Panc1 (cell line): ENCODE measurements at regions not wholly inside any gene's neighbourhood (a gene's known extent, or its start where the extent isn't known, plus 50 kb on each side); places are given as distances from the start of the nearest gene placed in this dataset.

Source experiments
- ATAC-seq: fragments of 200-7000 bp; cut with Tn5 transposase; 2 replicates; pipeline ENCODE4 v1.9.1; 2020; ENCODE audit warnings: mild to moderate bottlenecking, moderate library complexity
- BruUV-seq: library from RNA; stranded (reverse); fragments of 400-500 nt; replicated peaks from 2 replicates; lab custom pipeline; 2021; lab: Mats Ljungman, UMichigan
- CTCF ChIA-PET: fragments of 300-600 bp; sonication (Branson Sonifier 250); formaldehyde crosslinking; loops from one replicate; lab custom pipeline; 2022; ENCODE audit warnings: antibody characterized with exemption; lab: Charles Lee
- POLR2A ChIA-PET: fragments of 300-600 bp; sonication (Branson Sonifier 250); formaldehyde crosslinking; loops from one replicate; lab custom pipeline; 2022; ENCODE audit warnings: antibody characterized with exemption; lab: Charles Lee
- DNase-seq: peaks from one replicate; pipeline ENCODE4 v3.0.0-alpha.2; 2010; ENCODE audit warnings: low read depth, low spot score
- H3K27ac ChIP-seq: 2 replicates; pipeline ENCODE4 v1.5.1; 2011; ENCODE audit warnings: mild to moderate bottlenecking, low read length, inconsistent platforms
- H3K27me3 ChIP-seq: fragments of 200-500 bp; sonication (Bioruptor generic); 2 replicates; pipeline ENCODE4 v1.6.0; 2014; ENCODE audit warnings: low read length, inconsistent platforms; ENCODE audit not compliant: control insufficient read depth, insufficient read depth
- H3K36me3 ChIP-seq: fragments of 200-500 bp; sonication (Bioruptor generic); 2 replicates; pipeline ENCODE4 v1.5.1; 2014; ENCODE audit warnings: inconsistent platforms, mild to moderate bottlenecking, low read length, moderate library complexity; ENCODE audit not compliant: control insufficient read depth, insufficient read depth
- H3K4me1 ChIP-seq: 2 replicates; pipeline ENCODE4 v1.5.1; 2011; ENCODE audit warnings: inconsistent platforms, mild to moderate bottlenecking, low read length, moderate library complexity; ENCODE audit not compliant: control insufficient read depth, insufficient read depth
- H3K4me3 ChIP-seq, 2 experiments: 2 replicates each; pipeline ENCODE4 v1.5.1; 2011 to 2012; ENCODE audit warnings: low read depth in 2 of 2, low read length in 2 of 2, mild to moderate bottlenecking in 2 of 2, inconsistent platforms in 1 of 2, moderate library complexity in 1 of 2
- H3K9me3 ChIP-seq: fragments of 200-500 bp; sonication (Bioruptor generic); 2 replicates; pipeline ENCODE4 v1.5.1; 2014; ENCODE audit warnings: low read depth, mild to moderate bottlenecking, inconsistent platforms, low read length, moderate library complexity; ENCODE audit not compliant: control insufficient read depth, insufficient read depth
- POLR2AphosphoS5 ChIP-seq: IDR thresholded peaks from 2 replicates; pipeline ENCODE4 v1.6.1; 2012; ENCODE audit warnings: mild to moderate bottlenecking, low read depth, low read length, moderate library complexity
- REST ChIP-seq, 2 experiments: IDR thresholded peaks; 2 replicates each; pipeline ENCODE4 v1.6.1; 2011 to 2012; ENCODE audit warnings: low read depth in 2 of 2, control low read depth in 1 of 2, low read length in 1 of 2, mild to moderate bottlenecking in 1 of 2, moderate library complexity in 1 of 2; ENCODE audit not compliant: insufficient read depth in 1 of 2
- SIN3A ChIP-seq: IDR thresholded peaks from 2 replicates; pipeline ENCODE4 v1.6.1; 2012; ENCODE audit warnings: low read depth, mild to moderate bottlenecking, low read length, moderate library complexity, borderline replicate concordance; ENCODE audit not compliant: insufficient read depth
- TCF7L2 ChIP-seq: IDR thresholded peaks from 2 replicates; pipeline ENCODE4 v1.6.1; 2011; ENCODE audit warnings: mild to moderate bottlenecking, low read depth, low read length, inconsistent platforms
- in situ Hi-C: cut with HindIII; loops from 2 replicates; pipeline ENCODE4 v1.10.0; 2016; ENCODE audit warnings: low sequenced_read_pairs, low pct_unique_long_range_greater_than_20kb
- intact Hi-C: fragments of 100-400 bp; cut with micrococcal nuclease; formaldehyde crosslinking; loops from one replicate; pipeline ENCODE4 v1.10.0; 2022; ENCODE audit not compliant: unreplicated experiment
- TF ChIP-seq, protein P1 (sequence below): fragments of 450-650 bp; IDR thresholded peaks from 2 replicates; pipeline ENCODE4 v1.5.1; 2017; ENCODE audit warnings: mild to moderate bottlenecking

DNA sequence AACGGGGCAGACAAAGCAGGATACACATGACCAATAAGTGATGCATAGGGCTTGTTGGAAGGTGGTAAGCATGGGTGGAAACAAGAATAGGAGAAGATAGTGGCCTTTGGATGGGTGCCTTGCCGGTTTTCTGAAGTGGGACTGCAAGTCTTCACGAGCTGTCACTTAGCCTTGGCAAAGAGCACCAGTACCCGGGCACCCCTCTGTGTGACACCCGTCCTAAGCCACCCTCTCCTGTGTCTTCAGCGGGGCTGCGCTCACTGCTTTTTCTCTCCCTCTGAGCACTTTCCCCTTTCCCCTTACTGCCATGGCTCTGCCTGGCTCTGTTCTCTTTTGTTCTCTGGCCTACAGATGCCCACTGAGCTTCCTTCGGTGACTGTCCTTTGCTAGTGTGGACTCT is 399.7 kb upstream of the MKI67 start:
- BruUV-seq = no TSS peak
- no peaks in the 10 kb centered on the region for H3K4me1 ChIP-seq
- H3K27ac ChIP-seq = no peak overlapping the region
- no peaks in the 10 kb centered on the region for H3K9me3 ChIP-seq
- intact Hi-C loops = loop anchor here (5.0 kb wide), 1 partner anchor 259 kb away; no protein-coding TSS in a partner anchor
- ATAC-seq (no peak), DNase-seq (no peak)
- TF ChIP-seq, protein P1, sequence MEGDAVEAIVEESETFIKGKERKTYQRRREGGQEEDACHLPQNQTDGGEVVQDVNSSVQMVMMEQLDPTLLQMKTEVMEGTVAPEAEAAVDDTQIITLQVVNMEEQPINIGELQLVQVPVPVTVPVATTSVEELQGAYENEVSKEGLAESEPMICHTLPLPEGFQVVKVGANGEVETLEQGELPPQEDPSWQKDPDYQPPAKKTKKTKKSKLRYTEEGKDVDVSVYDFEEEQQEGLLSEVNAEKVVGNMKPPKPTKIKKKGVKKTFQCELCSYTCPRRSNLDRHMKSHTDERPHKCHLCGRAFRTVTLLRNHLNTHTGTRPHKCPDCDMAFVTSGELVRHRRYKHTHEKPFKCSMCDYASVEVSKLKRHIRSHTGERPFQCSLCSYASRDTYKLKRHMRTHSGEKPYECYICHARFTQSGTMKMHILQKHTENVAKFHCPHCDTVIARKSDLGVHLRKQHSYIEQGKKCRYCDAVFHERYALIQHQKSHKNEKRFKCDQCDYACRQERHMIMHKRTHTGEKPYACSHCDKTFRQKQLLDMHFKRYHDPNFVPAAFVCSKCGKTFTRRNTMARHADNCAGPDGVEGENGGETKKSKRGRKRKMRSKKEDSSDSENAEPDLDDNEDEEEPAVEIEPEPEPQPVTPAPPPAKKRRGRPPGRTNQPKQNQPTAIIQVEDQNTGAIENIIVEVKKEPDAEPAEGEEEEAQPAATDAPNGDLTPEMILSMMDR = no peak
- TF ChIP-seq POLR2AphosphoS5 (no peak), SIN3A (no peak), TCF7L2 (no peak), REST (IDR thresholded peaks at IDR 0.05; ENCODE audit: insufficient read depth in 1 of 2, low read depth in 2 of 2, low read length in 1 of 2) (no peak)
- CTCF ChIA-PET = no interaction called here
- POLR2A ChIA-PET = no interaction called here
- H3K36me3 ChIP-seq = no peaks in the 10 kb centered on the region
- in situ Hi-C loops = no loop called here
- no peak overlapping the region for H3K4me3 ChIP-seq
- peaks cover 2% of the 10 kb centered on the region for H3K27me3 ChIP-seq

DNA sequence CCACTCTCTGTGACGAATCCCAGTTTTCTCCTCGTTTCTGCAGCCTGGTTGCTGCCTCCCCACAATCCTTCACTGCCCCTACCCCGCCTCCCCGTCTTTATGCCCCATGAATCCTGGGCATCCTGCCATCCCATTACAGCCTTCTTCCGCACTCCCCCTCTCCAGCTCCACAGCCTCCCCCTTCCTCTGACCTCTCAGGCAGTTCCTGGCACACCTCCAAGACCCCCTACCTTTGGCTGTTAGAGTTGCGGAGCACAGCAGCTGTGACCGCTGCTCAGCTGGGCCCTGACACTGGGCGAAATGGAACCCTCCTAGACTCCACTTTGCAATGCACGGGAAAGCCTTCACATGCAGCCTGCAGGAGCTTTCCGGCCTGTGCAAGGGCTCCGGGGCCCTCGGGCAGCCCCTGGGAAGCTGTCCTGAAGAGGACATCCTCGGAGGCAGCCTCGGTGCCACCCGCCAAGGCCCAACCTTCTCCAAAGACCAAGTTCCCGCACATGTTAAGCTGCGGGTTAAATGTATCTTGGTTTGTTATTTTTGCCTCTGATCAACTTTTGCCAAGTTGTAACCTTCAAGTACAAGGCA is 400.7 kb upstream of the MKI67 start:
- TF ChIP-seq TCF7L2 (no peak), REST (IDR thresholded peaks at IDR 0.05; ENCODE audit: insufficient read depth in 1 of 2, low read depth in 2 of 2, low read length in 1 of 2) (no peak), POLR2AphosphoS5 (no peak)
- H3K9me3 ChIP-seq = no peaks in the 10 kb centered on the region
- H3K27ac ChIP-seq = no peak overlapping the region
- no TSS peak for BruUV-seq
- no peaks in the 10 kb centered on the region for H3K36me3 ChIP-seq
- POLR2A ChIA-PET = no interaction called here
- H3K27me3 ChIP-seq = peaks cover 2% of the 10 kb centered on the region
- H3K4me3 ChIP-seq = no peak overlapping the region
- no peaks in the 10 kb centered on the region for H3K4me1 ChIP-seq
- ATAC-seq (no peak), DNase-seq (no peak)
- in situ Hi-C loops = no loop called here
- CTCF ChIA-PET = no interaction called here
- intact Hi-C loops = loop anchor here (5.0 kb wide), 1 partner anchor 260 kb away; no protein-coding TSS in a partner anchor
